Lower leg skin (tissue), 3 donors: ENCODE measurements at regions not wholly inside any gene's neighbourhood (a gene's known extent, or its start where the extent isn't known, plus 50 kb on each side); places are given as distances from the start of the nearest gene placed in this dataset.

ENCODE experiments used
- CTCF ChIP-seq, 3 donors: fragments of 450-650 bp; IDR thresholded peaks; one replicate each; pipeline ENCODE4 v1.5.1; 2016; ENCODE audit warnings: antibody characterized with exemption in 3 of 3, mild to moderate bottlenecking in 3 of 3, moderate library complexity in 2 of 3
- POLR2A ChIP-seq, 2 donors: fragments of 450-650 bp; IDR thresholded peaks; one replicate each; pipeline ENCODE4 v1.6.1; 2016 to 2017; ENCODE audit warnings: antibody characterized with exemption in 2 of 2, mild to moderate bottlenecking in 1 of 2, moderate library complexity in 1 of 2

GRCh38 chr5:167944121-167944852, 347.2 kb upstream of the WWC1 start:
- TF ChIP-seq CTCF (IDR thresholded peaks at IDR 0.05): no peak
- no peak for TF ChIP-seq POLR2A (IDR thresholded peaks at IDR 0.05)
